ENCODE measurements at regions not wholly inside any gene's neighbourhood (a gene's known extent, or its start where the extent isn't known, plus 50 kb on each side); places are given as distances from the start of the nearest gene placed in this dataset.

- Histone ChIP-seq H3K9me1 (replicated peaks; ENCODE audit: control insufficient read depth, extremely low read depth, insufficient read depth, low read length) (no peaks in the 10 kb centered on the region), H3K79me2 (ENCODE audit: control insufficient read depth, insufficient read depth, low read length) (no peaks in the 10 kb centered on the region), H3K27ac (ENCODE audit: insufficient read depth, low read depth, low read length) (no peak overlapping the region), H3K9ac (replicated peaks; ENCODE audit: extremely low read depth, insufficient read depth, low read length) (no peak overlapping the region), H2AFZ (ENCODE audit: low read depth, low read length) (peak overlapping the region; percentile 18), H3K4me1 (ENCODE audit: control insufficient read depth, extremely low read depth, insufficient read depth, low read length) (no peaks in the 10 kb centered on the region), H3K4me3 (replicated peaks in 1 of 3; ENCODE audit: insufficient read depth in 1 of 3, low read depth in 1 of 3, low read length in 3 of 3) (no peak overlapping the region), H4K20me1 (replicated peaks; ENCODE audit: control insufficient read depth, extremely low read depth, insufficient read depth, low read length) (no peaks in the 10 kb centered on the region), H3K4me2 (ENCODE audit: insufficient read depth, low read length) (no peak overlapping the region), H3K27me3 (ENCODE audit: control insufficient read depth in 2 of 2, insufficient read depth in 2 of 2, low read length in 2 of 2) (peaks cover 0 to 6% of the 10 kb centered on the region in 2 experiments), H3K36me3 (ENCODE audit: control insufficient read depth in 2 of 2, extremely low read depth in 1 of 2, insufficient read depth in 2 of 2, low read length in 2 of 2) (no peaks in the 10 kb centered on the region), H3K9me3 (replicated peaks; ENCODE audit: control insufficient read depth, insufficient read depth, low read length) (no peaks in the 10 kb centered on the region)
- intact Hi-C loops (cut with micrococcal nuclease), result no loop called here
- DNase-seq (ENCODE audit: low read depth, low spot score) (peak; percentile 4), FAIRE-seq (no peak)
- BruUV-seq (replicated peaks), result no TSS peak
- CTCF ChIA-PET, result interaction anchor here (0.8 to 1.3 kb wide), 3 partner anchors 12 to 59 kb away, joined by 3 read pairs; no protein-coding TSS in a partner anchor
- POLR2A ChIA-PET, result no interaction called here
- TF ChIP-seq GATA2 (IDR thresholded peaks at IDR 0.05; ENCODE audit: insufficient read depth, insufficient read length, low read depth, low read length), result no peak
- no peak for TF ChIP-seq POLR2AphosphoS5 (IDR thresholded peaks at IDR 0.05; ENCODE audit: insufficient read depth, low read depth, low read length)
- TF ChIP-seq MYC (IDR thresholded peaks at IDR 0.05; ENCODE audit: low read depth, low read length), result no peak
- no peak for TF ChIP-seq EZH2 (IDR thresholded peaks at IDR 0.05; ENCODE audit: borderline replicate concordance, low read depth, low read length, severe bottlenecking)
- no peak for TF ChIP-seq JUN (IDR thresholded peaks at IDR 0.05; ENCODE audit: borderline replicate concordance, insufficient read depth, insufficient read length, low read depth)
- TF ChIP-seq, protein P1, sequence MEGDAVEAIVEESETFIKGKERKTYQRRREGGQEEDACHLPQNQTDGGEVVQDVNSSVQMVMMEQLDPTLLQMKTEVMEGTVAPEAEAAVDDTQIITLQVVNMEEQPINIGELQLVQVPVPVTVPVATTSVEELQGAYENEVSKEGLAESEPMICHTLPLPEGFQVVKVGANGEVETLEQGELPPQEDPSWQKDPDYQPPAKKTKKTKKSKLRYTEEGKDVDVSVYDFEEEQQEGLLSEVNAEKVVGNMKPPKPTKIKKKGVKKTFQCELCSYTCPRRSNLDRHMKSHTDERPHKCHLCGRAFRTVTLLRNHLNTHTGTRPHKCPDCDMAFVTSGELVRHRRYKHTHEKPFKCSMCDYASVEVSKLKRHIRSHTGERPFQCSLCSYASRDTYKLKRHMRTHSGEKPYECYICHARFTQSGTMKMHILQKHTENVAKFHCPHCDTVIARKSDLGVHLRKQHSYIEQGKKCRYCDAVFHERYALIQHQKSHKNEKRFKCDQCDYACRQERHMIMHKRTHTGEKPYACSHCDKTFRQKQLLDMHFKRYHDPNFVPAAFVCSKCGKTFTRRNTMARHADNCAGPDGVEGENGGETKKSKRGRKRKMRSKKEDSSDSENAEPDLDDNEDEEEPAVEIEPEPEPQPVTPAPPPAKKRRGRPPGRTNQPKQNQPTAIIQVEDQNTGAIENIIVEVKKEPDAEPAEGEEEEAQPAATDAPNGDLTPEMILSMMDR (IDR thresholded peaks at IDR 0.05; ENCODE audit: extremely low read depth in 1 of 2, insufficient read depth in 1 of 2, low read depth in 1 of 2, low read length in 2 of 2), result no peak
- TF ChIP-seq, protein P2, sequence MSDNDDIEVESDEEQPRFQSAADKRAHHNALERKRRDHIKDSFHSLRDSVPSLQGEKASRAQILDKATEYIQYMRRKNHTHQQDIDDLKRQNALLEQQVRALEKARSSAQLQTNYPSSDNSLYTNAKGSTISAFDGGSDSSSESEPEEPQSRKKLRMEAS (IDR thresholded peaks at IDR 0.05; ENCODE audit: insufficient read depth, insufficient read length), result no peak
- TF ChIP-seq FOS (IDR thresholded peaks at IDR 0.05; ENCODE audit: borderline replicate concordance, insufficient read depth, low read length), result no peak
- TF ChIP-seq POLR2A (IDR thresholded peaks at IDR 0.05; ENCODE audit: low read depth, low read length), result no peak
- dilution Hi-C loops (cut with MboI; ENCODE audit: extremely low pct_ligation_motif_present, low sequenced_read_pairs), result no loop called here
Observed at GRCh38 chr12:66048218-66048834, 82.2 kb downstream of the LLPH start.
